Activated T-cell treated with anti-CD3 and anti-CD28 coated beads for 4 hours (primary cell): ENCODE measurements at regions not wholly inside any gene's neighbourhood (a gene's known extent, or its start where the extent isn't known, plus 50 kb on each side); places are given as distances from the start of the nearest gene placed in this dataset.
A peak's percentile ranks its signal among the peaks of the same experiment; 100 is the strongest.
"Not testable (repeated sequence)": the region's sequence is repeated elsewhere in the genome, so short reads cannot be mapped to it uniquely, and the experiment has no call there.

ENCODE experiments used
- DNase-seq: peaks from one replicate; pipeline ENCODE4 v3.0.0-alpha.2; 2020

GRCh38 chr7:66413379-66414114, 208.4 kb downstream of the TPST1 start:
- DNase-seq: peak; percentile 78

GRCh38 chr7:66415659-66416265, 210.6 kb downstream of the TPST1 start:
- DNase-seq: no peak

- DNase-seq: no peak
These were observed 210.1 kb upstream of the KCTD7 start for GRCh38 chr7:66418537-66418936.

GRCh38 chr7:66419210-66419609, 209.5 kb upstream of the KCTD7 start:
- DNase-seq: no peak

- DNase-seq: no peak
These were observed 206.7 kb upstream of the KCTD7 start for GRCh38 chr7:66421830-66422475.

GRCh38 chr7:66423729-66424128, 205.0 kb upstream of the KCTD7 start:
- no peak for DNase-seq

GRCh38 chr7:66426332-66426731, 202.3 kb upstream of the KCTD7 start:
- no peak for DNase-seq

GRCh38 chr7:66426996-66427395, 201.7 kb upstream of the KCTD7 start:
- DNase-seq: no peak

- no peak for DNase-seq
These were observed 200.7 kb upstream of the KCTD7 start for GRCh38 chr7:66427956-66428355.

- no peak for DNase-seq
These were observed 199.1 kb upstream of the KCTD7 start for GRCh38 chr7:66429498-66430163.

GRCh38 chr7:66430164-66430545, 198.5 kb upstream of the KCTD7 start:
- DNase-seq: no peak

- not testable (repeated sequence) for DNase-seq
These were observed 189.8 kb upstream of the KCTD7 start for GRCh38 chr7:66438703-66439405.

- no peak for DNase-seq
These were observed 186.3 kb upstream of the KCTD7 start for GRCh38 chr7:66442385-66442784.

GRCh38 chr7:66443946-66444345, 184.7 kb upstream of the KCTD7 start:
- no peak for DNase-seq

- DNase-seq: not testable (repeated sequence)
These were observed 181.7 kb upstream of the KCTD7 start for GRCh38 chr7:66447007-66447406.

- not testable (repeated sequence) for DNase-seq
These were observed 177.9 kb upstream of the KCTD7 start for GRCh38 chr7:66450814-66451213.

- not testable (repeated sequence) for DNase-seq
These were observed 177.0 kb upstream of the KCTD7 start for GRCh38 chr7:66451713-66452112.

- no peak for DNase-seq
These were observed 176.5 kb upstream of the KCTD7 start for GRCh38 chr7:66452165-66452564.

- no peak for DNase-seq
These were observed 175.3 kb upstream of the KCTD7 start for GRCh38 chr7:66453340-66453739.

GRCh38 chr7:66454600-66455225, 174.0 kb upstream of the KCTD7 start:
- no peak for DNase-seq

GRCh38 chr7:66455432-66455831, 173.2 kb upstream of the KCTD7 start:
- not testable (repeated sequence) for DNase-seq

- DNase-seq: not testable (repeated sequence)
These were observed 172.2 kb upstream of the KCTD7 start for GRCh38 chr7:66456431-66456830.
